ENCODE measurements at regions not wholly inside any gene's neighbourhood (a gene's known extent, or its start where the extent isn't known, plus 50 kb on each side); places are given as distances from the start of the nearest gene placed in this dataset.
"Not testable (repeated sequence)": the region's sequence is repeated elsewhere in the genome, so short reads cannot be mapped to it uniquely, and the experiment has no call there.

GRCh38 chr7:46786995-46787394, 794.9 kb downstream of the TNS3 start:
- DNase-seq = no peak

- DNase-seq = no peak
These were observed 795.5 kb downstream of the TNS3 start for GRCh38 chr7:46786221-46786954.

- no peak for DNase-seq
These were observed 797.2 kb downstream of the TNS3 start for GRCh38 chr7:46784732-46785131.

- no peak for DNase-seq
These were observed 799.9 kb downstream of the TNS3 start for GRCh38 chr7:46781901-46782439.

- no peak for DNase-seq
These were observed 805.1 kb downstream of the TNS3 start for GRCh38 chr7:46776790-46777189.

GRCh38 chr7:46775776-46776175, 806.1 kb downstream of the TNS3 start:
- DNase-seq = no peak

- DNase-seq = no peak
These were observed 806.9 kb downstream of the TNS3 start for GRCh38 chr7:46775020-46775419.

GRCh38 chr7:46774515-46774914, 807.4 kb downstream of the TNS3 start:
- no peak for DNase-seq

- DNase-seq = no peak
These were observed 809.1 kb downstream of the TNS3 start for GRCh38 chr7:46772776-46773175.

GRCh38 chr7:46767071-46767470, 814.8 kb downstream of the TNS3 start:
- no peak for DNase-seq

GRCh38 chr7:46764100-46764936, 817.6 kb downstream of the TNS3 start:
- DNase-seq = no peak

GRCh38 chr7:46763344-46763743, 818.6 kb downstream of the TNS3 start:
- no peak for DNase-seq

GRCh38 chr7:46759711-46760480, 822.0 kb downstream of the TNS3 start:
- DNase-seq = no peak

GRCh38 chr7:46756996-46757395, 824.9 kb downstream of the TNS3 start:
- DNase-seq = no peak

- DNase-seq = no peak
These were observed 825.7 kb downstream of the TNS3 start for GRCh38 chr7:46756256-46756655.

GRCh38 chr7:46755120-46756034, 826.5 kb downstream of the TNS3 start:
- DNase-seq = no peak

GRCh38 chr7:46754140-46754720, 827.7 kb downstream of the TNS3 start:
- no peak for DNase-seq

GRCh38 chr7:46753662-46754061, 828.2 kb downstream of the TNS3 start:
- DNase-seq = no peak

GRCh38 chr7:46752881-46753366, 829.0 kb downstream of the TNS3 start:
- no peak for DNase-seq

GRCh38 chr7:46751927-46752723, 829.8 kb downstream of the TNS3 start:
- not testable (repeated sequence) for DNase-seq

GRCh38 chr7:46751471-46751870, 830.4 kb upstream of the IGFBP3 start:
- no peak for DNase-seq

Data from KG1 (cell line).